Spleen (tissue), 7 donors: ENCODE measurements at regions not wholly inside any gene's neighbourhood (a gene's known extent, or its start where the extent isn't known, plus 50 kb on each side); places are given as distances from the start of the nearest gene placed in this dataset.

ENCODE experiments used
- POLR2A ChIP-seq, 3 donors: fragments of 450-650 bp; IDR thresholded peaks; one replicate each; pipeline ENCODE4 v1.5.1; 2017; ENCODE audit warnings: antibody characterized with exemption in 3 of 3, mild to moderate bottlenecking in 1 of 3
- TF ChIP-seq, protein P1 (sequence below), 11 experiments: fragments of 200-600 bp in 7 of 11; fragments of 450-650 bp in 4 of 11; sonication (generic) in 4 of 11; IDR thresholded peaks in 8 of 11; conservative IDR thresholded peaks in 3 of 11; 1 replicate in 7 of 11; 2 replicates in 4 of 11; pipeline versions ENCODE4 v1.4.0 to v1.8.0; 2016 to 2021; ENCODE audit warnings: antibody characterized with exemption in 11 of 11, inconsistent platforms in 4 of 11, mild to moderate bottlenecking in 1 of 11
- donor health status: DM: no; HTN: no; CAD: no; lungs with moderate emphysema.
- donor health status: DM: no; HTN: no; CAD: no.
- donor health status: DM: no; HTN: no; CAD: no.

DNA sequence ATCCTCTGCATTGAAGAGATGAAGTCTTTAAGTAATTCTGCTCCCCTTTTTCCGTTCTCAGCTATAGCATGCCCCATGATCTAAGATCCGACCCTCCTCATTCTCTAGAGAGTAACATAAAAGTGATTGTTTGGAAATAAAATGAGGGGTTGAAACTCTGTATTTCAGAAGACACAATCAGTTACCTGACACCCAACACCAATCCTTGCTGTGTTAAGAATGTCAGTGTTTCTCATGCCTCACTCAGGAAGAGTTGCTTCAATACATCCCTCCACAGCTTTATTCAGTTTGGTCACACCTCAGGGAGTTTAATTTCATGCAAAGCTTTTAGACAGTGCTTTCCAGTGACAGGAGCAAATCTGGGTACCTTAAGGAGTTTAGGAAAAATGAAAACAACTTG lies 49.9 kb upstream of the RBBP8 start:
- TF ChIP-seq, protein P1, sequence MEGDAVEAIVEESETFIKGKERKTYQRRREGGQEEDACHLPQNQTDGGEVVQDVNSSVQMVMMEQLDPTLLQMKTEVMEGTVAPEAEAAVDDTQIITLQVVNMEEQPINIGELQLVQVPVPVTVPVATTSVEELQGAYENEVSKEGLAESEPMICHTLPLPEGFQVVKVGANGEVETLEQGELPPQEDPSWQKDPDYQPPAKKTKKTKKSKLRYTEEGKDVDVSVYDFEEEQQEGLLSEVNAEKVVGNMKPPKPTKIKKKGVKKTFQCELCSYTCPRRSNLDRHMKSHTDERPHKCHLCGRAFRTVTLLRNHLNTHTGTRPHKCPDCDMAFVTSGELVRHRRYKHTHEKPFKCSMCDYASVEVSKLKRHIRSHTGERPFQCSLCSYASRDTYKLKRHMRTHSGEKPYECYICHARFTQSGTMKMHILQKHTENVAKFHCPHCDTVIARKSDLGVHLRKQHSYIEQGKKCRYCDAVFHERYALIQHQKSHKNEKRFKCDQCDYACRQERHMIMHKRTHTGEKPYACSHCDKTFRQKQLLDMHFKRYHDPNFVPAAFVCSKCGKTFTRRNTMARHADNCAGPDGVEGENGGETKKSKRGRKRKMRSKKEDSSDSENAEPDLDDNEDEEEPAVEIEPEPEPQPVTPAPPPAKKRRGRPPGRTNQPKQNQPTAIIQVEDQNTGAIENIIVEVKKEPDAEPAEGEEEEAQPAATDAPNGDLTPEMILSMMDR (IDR thresholded peaks at IDR 0.05 in 8 of 11, conservative IDR thresholded peaks at IDR 0.05 in 3 of 11), result no peak
- TF ChIP-seq POLR2A (IDR thresholded peaks at IDR 0.05), result no peak
